ENCODE measurements at regions not wholly inside any gene's neighbourhood (a gene's known extent, or its start where the extent isn't known, plus 50 kb on each side); places are given as distances from the start of the nearest gene placed in this dataset.

DNA sequence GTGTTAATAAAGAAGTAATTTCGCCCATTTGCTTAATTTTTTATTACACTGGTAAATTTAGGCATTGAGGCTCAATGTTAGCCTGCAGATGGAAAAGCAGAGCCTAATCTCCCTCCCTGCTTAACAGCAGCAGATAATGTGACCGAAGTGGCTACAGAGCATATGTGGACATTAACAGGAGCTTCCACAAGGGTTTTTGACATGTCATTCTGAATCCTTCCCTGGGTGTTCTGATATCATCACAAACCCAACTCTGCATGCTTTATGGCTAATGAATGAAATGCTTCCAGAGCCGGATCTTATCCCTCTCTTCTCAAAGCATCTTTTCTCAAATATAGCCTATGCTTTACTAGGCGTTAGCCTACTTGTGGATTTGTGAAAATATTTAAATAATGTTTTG is 208.6 kb downstream of the CAAP1 start:
- TF ChIP-seq GATA2 (IDR thresholded peaks at IDR 0.05; ENCODE audit: low read depth, low read length) (peak; percentile 66), GATA3 (IDR thresholded peaks at IDR 0.05; ENCODE audit: low read depth, low read length) (0 out of 2 replicates have a peak, but pooled peaks have one; percentile 44)
